SK-N-DZ (cell line): ENCODE measurements at regions not wholly inside any gene's neighbourhood (a gene's known extent, or its start where the extent isn't known, plus 50 kb on each side); places are given as distances from the start of the nearest gene placed in this dataset.
A peak's percentile ranks its signal among the peaks of the same experiment; 100 is the strongest.
"Not testable (repeated sequence)": the region's sequence is repeated elsewhere in the genome, so short reads cannot be mapped to it uniquely, and the experiment has no call there.

Source experiments
- DNase-seq: peaks from one replicate; pipeline ENCODE4 v3.0.0-alpha.2; 2015; ENCODE audit warnings: low spot score

GRCh38 chr5:58202941-58203444 is 256.9 kb downstream of the PLK2 start:
- DNase-seq: no peak

- no peak for DNase-seq
These were observed 257.8 kb downstream of the PLK2 start for GRCh38 chr5:58201922-58202648.

GRCh38 chr5:58200451-58200850 is 259.4 kb downstream of the PLK2 start:
- DNase-seq: no peak

GRCh38 chr5:58199087-58199486 is 260.8 kb downstream of the PLK2 start:
- DNase-seq: peak; percentile 94

DNA sequence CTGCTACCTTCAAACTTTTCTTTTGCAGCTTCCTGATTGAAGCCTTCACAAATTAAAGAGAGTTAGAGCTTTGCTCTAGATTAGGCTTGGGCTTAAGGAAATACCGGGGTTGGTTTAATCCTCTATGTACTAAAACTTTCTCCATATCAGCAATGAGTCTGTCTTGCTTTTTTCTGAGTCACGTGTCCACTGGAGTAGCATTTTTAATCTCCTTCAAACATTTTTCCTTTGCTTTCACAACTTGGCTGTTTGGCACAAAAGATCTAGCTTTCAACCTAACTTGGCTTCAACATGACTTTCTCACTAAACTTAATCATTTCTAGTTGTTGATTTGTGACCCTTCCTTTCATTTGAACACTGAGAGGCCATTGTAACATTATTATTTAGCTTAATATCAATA is 261.6 kb downstream of the PLK2 start:
- no peak for DNase-seq

DNA sequence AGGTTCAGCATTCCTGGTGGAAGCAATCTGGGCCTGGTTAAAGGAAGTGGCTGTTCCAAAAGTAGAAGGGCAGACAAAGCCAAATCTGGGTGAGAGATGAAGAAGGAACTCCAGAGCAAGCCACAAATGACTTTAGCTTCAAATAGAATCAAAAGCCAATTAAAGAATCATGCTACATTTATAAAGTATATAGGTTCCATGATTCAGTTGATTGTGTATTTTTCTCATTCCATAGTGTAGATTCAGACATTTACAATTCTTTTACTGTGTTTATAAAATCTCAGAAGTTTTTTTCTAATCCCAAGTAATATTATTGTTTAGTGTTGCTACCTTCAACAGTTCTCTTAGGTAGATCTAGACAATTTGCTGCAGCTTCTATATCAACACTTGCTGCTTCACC is 262.0 kb downstream of the PLK2 start:
- DNase-seq: no peak

- DNase-seq: no peak
These were observed 268.4 kb downstream of the PLK2 start for GRCh38 chr5:58191443-58191842.

DNA sequence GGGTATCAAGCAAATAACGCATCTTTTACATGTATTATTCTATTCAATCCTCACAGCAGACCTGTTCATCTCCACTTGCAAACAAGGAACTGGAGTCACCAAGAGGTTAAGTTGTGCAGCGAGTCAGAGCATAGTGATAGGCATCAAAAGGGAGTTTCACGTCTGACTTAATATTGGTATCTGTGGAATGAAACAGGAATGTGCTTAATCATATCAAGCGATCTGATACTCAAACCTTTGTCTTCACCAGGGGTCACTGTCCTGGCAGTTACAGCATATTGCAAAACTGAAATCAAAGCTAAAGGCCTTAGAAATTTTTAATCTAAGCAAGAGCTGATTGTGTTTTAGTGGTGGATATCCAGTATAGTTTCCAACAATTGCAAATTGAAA is 271.6 kb downstream of the PLK2 start:
- DNase-seq: peak; percentile 69

DNA sequence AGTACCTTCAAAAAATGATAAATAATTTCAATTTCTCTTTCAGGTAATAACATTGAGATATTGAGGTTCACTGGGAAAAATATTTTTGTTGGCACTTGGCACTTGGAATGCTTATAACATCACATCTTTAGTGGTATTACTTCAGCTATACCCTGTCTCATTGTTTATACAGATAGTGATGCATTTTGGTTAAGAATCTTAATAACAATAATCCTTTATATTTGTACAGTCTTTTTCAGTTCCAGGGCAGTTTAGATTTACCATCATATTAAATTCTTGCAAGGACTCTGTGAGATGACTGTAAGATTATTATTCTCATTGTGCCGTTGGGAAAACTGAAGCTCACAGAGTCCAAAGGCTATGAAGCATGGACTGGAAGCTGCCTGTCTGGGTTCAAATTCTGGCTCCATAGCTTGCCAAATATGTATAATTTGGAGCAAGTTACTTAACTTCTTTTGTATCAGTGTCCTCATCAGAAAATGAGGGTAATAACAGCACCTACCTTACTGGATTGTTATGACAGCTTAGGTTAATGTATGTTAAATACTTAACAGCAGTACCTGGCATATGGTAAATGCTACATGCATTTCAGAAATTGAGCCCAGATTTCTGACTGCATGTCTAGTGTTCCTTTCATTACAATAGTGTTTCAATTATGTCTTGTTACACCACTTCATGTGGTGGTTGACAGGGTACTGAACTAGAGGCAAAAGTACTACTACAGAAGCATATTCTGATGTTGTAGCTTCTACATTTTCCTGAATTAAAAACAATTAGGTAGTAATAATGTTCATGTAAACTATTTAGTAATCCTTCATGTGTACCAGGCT is 272.2 kb downstream of the PLK2 start:
- DNase-seq: no peak

GRCh38 chr5:58185801-58186200 is 274.1 kb downstream of the PLK2 start:
- no peak for DNase-seq

- DNase-seq: no peak
These were observed 274.5 kb downstream of the PLK2 start for GRCh38 chr5:58185397-58185796.

GRCh38 chr5:58184910-58185309 is 275.0 kb downstream of the PLK2 start:
- no peak for DNase-seq

- no peak for DNase-seq
These were observed 276.1 kb downstream of the PLK2 start for GRCh38 chr5:58183786-58184085.

- no peak for DNase-seq
These were observed 276.7 kb downstream of the PLK2 start for GRCh38 chr5:58183078-58183785.

GRCh38 chr5:58182287-58182841 is 277.5 kb downstream of the PLK2 start:
- no peak for DNase-seq

DNA sequence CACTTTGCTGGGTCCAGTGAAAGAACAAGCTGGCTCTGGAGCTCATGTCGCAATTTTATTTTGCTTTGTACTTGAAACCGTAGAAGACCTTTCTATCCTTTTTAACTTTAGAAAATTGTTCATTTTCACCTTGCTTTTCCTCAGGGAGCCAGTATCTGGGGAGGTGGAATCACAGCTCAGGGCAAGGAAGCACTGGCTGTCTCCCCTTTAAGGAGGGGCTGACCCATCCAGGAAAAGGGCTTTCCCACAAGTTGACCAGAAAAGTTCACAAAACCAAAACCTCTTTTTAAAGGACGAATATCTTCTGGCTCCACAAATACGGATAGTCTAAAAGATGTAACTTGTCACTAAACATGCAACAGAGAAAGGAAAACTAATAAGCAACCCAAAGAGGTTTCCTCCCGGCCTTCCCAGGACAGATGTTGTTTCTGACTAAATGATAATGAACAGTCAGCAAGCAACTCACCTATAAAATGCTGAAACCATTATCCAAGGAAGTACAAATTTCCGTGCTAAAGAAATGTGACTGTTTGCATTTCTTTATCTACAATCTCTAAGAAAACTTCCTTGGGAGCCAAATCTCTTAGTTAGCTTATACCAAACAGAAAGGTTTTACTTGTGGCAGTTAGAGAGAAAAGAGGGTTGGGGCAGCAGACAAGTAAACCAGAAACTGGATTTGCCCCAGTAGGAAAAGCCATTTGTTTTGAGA is 278.2 kb downstream of the PLK2 start:
- no peak for DNase-seq

GRCh38 chr5:58172946-58173345 is 286.9 kb downstream of the PLK2 start:
- no peak for DNase-seq

- no peak for DNase-seq
These were observed 294.7 kb downstream of the PLK2 start for GRCh38 chr5:58165152-58165551.

DNA sequence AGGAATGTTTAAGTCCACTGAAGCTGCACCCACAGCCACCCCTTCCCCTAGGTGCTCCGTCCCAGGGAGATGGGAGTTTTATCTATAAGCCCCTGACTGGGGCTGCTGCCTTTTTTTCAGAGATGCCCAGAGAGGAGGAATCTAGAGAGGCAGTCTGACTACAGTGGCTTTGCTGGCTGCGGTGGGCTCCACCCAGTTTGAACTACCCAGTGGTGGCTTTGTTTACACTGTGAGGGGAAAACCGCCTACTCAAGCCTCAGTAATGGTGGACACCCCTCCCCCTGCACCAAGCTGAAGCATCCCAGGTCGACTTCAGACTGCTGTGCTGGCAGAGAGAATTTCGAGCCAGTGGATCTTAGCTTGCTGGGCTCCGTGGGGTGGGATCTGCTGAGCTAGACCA is 298.0 kb downstream of the PLK2 start:
- DNase-seq: not testable (repeated sequence)

GRCh38 chr5:58156973-58157701 is 302.7 kb downstream of the PLK2 start:
- peak; percentile 41 for DNase-seq

- DNase-seq: peak; percentile 33
These were observed 303.5 kb downstream of the PLK2 start for GRCh38 chr5:58156361-58156760.
